NCI-H1092 treated with DMSO at 0.1 percent for 48 hours (cell line): ENCODE measurements at regions not wholly inside any gene's neighbourhood (a gene's known extent, or its start where the extent isn't known, plus 50 kb on each side); places are given as distances from the start of the nearest gene placed in this dataset.

Experiments used
- DNase-seq: peaks from one replicate; lab custom pipeline; 2025; lab: John Stamatoyannopoulos, UW

DNA sequence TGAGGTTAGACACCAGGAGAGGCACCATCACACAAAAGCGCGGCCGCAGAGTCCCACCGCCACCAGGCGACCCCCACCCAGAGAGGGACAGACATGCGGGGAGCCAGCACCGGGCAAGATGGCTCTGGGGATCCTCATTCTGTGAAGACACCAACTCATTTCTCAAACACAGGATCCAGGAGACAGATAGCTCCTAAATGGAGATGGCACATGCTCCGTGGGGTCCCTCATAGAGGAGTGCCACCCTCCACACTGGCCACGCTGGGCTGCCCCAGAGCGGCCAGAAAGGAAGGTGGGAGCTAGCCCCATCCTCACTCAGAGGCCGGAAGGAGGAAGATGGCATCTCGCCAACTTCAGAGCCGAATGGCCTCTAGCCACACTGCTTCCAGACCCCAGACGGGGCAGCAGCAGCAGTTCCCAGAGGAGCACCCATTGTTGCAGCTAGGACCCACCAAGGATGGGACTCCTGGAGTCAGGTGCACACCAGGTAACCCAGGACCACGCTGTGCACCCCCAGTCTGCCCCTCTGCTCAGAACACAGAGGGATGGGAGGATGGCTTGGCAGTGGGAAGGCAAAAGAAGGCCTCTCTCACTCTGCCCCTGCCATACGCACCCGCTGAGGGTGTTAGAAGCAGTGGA, 78.6 kb downstream of the ZIC5 start:
- no peak for DNase-seq

DNA sequence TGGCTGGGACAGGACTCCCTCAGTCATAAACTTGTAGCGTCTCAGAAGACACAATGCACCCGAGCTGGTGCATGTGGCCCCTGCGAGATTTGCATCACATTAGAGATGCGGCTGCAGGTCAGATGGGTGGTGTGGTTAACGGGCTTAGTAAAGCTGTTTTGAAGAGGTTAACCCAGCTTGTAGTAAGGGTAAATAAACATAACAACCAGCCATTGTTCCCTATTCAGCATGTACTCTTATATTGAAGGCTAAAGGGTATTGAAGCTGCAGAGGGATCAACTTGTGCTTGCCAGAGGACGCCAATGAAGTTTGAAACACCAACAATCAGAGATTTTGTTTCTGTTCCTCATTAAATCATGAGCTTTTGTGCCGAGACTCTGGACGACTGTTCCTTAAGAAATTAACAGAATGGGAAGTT, 79.4 kb downstream of the ZIC5 start:
- no peak for DNase-seq

DNA sequence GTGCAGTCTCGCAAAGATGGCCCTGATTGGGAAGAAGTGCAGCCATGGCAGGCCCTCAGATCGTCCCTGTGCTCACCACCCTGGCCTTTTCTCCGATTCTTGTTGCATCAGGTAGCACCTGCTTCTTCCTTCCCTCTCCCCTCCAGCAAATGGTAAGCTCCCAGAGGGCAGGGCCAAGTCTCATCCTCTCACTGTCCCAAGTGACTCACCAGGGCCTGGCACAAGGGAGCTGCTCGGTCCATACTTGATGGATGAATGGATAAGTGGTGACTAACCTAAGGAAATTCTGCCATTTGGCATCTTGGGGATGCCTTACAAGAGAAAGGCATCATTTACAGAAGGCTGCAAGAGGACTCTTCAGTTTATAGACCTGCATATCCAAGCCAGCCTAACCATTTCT, 84.9 kb downstream of the ZIC5 start:
- DNase-seq: no peak

DNA sequence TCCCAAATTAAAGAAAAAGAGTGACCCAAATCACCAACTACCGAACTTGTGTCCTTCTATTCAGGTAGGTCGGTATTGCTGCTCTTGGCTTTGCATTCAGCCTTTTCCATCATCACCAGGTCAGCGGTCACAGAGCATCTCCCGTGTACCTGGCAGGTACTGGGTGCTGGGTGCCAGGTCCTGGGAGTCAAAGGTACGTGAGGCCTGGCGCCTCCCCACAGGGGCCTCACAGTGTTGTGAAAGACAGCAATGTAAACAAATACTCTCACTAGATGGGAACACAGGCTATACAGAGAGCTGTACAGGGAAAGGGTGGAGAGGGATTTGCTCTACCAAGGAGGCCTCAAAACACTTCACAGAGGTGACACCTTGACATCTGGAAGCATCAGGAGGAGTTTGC, 86.7 kb downstream of the ZIC5 start:
- DNase-seq: no peak

DNA sequence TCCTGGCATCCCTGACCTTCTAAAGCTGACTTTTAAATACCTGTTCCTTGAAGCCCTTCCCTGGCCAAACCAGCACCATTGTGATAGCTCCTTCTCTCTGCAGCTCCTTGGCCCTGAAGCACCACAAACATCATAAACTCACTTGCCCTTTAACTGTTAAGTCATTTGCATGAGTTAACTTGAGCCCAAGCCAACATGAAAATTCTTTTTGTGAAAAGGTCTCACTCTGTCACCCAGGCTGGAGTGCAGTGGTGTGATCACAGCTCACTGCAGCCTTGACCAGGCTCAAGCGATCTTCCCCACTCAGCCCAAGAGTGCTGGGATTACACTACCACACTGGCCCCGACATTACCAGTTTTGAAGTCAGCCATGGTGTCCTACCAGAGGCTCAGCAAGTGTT, 87.8 kb downstream of the ZIC5 start:
- no peak for DNase-seq

DNA sequence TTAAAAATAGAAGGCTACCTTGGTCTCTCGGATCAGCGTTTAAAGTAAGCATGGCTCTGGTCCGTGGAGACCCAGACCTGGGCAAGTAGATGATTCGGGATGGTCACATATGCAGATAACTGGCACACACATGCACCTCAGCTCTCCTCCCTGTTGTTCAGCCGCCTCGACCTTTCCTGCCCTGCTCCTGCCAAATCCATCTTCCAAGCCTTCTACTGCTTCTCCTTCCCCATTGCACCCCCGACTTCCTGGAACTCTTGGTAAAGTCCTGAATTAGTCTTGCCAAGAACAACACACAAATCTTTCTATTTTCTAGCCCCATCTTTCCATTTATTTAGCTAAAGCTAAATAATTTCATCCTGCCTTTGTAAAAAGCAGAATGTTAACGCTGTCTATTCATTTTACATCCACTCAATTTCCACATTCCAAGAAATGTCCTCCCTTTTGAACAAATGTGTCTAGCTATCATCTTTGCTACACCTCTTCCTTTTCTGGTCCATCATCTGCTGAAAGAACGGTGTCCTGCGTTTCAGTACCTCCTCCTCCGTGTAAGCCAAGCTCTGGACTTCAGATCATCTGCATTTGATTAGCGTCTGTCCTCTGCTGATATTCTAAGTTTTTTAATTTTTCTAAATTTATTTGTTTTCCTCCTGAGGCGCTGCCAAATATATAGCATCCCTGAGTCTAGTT, 92.5 kb downstream of the ZIC5 start:
- DNase-seq: no peak

DNA sequence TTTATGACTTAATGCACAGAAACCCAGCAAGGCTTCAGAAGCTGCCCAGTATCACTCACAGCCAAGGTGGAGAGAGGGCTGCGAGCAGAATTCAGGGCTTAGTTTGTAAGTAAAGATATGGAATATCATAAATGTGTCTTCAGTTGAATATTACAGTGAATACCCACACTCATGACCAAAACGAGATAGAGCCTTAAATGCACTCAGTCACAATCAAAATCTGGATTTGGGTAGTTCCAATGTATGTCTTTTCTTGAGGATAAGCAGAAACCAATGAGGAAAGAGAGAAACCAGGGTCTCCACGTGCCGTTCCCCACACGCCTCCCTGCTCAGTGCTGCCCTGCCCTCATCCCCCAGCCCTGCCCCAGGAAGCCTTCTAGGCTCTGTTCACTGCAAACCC, 94.9 kb downstream of the ZIC5 start:
- peak; percentile 16 for DNase-seq

DNA sequence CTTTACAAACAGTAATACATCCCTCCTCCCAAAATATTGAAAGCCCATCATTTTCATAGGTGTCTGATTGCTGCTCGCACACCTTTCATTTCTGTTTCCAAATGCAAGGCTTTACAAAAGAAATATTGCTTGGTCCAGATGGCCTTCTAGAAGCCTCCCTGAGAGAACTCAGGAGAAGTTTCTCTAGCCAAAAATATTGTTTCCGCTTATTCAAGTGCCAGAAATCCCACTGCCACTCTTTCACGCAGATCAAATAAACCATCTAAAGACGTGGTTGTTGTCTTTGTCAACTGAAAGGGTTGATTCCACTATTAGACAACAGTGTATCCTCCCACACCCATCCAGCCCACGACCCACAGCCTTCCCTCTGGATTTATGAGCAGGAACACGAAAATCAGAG, 96.2 kb downstream of the ZIC5 start:
- DNase-seq: peak; percentile 70

DNA sequence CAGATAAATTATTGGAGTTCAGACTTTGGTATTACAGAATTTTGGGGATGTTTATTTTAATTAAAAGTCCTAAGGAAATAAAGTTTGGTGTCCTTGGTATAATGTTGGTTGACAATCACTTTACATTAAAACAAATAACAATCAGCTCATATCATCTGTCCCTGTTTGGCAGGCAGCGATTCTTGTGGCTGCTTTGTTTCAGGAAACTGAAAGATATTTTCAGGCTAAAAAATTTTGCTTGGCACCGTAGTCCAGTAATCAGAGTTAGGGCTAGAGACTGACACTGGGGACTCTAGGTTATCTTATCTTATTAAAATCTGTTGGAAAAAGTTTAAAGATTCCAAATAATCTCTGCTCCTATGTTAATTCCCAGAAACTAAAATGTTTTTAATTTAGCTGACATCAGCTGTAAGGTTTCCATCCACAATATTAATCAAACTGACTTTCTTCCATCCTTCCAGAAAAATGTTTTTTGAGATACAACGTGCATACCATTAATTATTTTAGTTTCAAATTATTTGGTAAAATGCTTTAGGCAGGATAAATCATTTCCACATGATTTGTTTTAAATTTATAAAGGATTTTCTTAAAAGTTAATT, 97.6 kb downstream of the ZIC5 start:
- DNase-seq: peak; percentile 48

DNA sequence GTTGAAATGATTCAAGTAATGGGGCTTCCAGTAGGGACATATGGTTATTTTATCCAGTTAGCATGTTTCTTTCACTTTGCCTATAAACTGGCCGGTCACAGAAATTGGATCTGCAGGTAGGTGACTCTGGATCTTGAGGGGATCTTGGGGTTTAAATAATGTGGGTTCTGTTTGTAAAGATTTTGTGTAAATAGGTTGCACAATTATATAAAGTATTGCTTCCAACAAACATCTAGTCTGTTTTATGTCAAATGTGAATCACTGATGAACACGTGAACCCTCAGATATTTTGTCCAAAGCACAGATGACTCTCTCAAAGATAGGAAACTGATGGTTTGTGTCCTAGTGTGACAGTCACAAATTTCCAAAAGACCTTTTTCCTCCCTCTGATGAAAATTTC, 98.4 kb downstream of the ZIC5 start:
- no peak for DNase-seq

DNA sequence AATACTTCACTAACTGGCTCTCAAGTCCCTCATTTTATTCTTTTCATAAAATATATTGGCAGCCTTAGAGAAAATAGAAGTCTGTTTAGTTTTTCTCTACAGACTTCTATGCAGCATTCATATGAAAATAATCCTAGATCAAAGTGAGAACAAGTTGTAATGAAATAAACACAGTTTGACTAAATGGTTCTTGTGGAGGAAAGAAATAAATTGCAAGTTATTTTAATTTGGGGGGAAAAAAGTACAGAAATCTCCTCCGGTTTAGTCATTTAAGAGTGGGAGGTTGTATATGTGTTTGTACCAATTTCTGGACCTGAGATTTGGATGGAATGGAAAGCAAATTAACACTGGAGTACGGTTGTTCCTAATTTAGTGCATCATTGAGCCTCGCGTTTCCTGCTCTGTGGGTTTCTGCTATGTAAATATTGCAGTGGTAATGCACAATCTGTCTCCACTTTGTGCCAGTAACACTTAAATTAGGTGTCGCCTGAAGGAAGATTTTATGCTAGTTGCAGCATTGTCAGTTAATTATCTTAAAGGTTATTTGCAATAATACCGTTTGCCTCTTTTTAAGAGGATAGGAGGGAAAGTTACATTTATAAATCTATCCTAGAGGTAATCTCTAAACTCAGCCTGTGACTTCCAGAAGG, 100.2 kb downstream of the ZIC5 start:
- DNase-seq: peak; percentile 92

DNA sequence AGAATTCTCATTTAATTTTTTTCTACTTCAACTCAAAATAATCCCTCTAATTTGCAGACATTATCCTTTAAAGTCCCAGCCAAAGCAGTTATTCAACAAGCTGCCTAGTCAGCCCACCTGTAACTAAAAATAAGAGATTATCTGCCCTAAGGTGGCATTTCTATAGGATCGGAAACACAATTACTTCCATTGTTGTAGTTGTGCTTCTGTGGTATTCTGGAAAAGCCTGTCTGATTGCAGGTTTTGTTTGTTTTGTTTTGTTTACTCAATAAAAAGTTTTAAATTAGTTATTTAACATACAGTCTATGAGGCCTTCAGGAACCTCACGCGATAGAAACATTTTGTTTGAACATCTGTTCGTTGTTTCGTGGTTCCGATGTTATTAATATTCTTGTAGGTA, 101.0 kb downstream of the ZIC5 start:
- DNase-seq: peak; percentile 90

DNA sequence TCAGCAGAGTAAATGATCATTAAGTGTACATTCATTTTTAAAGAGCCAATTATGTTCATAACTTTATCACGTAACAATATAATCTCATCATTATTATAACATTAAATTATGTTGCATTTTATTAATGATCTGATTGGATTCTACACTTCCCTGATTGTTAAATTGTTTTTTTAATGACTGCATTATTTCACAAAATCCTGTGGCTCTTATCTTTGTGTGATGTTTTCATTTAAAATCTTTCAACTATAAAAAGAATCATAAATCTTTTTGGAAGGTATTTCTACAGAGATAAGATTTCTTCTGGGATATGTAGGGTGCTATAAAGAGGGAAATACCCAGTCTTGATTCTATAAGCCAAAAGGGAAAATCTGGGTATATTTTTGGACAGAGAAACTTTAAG, 101.7 kb downstream of the ZIC5 start:
- no peak for DNase-seq

DNA sequence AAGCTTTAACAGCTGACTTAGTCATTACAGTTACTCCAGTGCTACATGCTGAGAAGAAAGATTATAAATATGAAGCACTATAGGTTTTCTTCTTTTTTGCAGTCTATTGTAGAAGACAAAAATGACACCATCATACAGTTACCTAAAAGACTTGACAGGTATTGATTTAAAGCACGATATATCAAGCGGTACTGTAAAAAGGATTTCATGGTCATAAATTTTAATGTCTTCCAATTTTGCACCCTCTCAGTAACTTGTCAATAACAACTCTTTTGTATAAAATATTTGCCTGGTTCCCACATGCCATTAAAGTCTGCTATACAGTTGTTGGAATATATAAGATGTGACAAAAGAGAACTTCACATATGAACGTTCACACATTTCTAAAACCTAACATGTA, 102.8 kb downstream of the ZIC5 start:
- DNase-seq: no peak

DNA sequence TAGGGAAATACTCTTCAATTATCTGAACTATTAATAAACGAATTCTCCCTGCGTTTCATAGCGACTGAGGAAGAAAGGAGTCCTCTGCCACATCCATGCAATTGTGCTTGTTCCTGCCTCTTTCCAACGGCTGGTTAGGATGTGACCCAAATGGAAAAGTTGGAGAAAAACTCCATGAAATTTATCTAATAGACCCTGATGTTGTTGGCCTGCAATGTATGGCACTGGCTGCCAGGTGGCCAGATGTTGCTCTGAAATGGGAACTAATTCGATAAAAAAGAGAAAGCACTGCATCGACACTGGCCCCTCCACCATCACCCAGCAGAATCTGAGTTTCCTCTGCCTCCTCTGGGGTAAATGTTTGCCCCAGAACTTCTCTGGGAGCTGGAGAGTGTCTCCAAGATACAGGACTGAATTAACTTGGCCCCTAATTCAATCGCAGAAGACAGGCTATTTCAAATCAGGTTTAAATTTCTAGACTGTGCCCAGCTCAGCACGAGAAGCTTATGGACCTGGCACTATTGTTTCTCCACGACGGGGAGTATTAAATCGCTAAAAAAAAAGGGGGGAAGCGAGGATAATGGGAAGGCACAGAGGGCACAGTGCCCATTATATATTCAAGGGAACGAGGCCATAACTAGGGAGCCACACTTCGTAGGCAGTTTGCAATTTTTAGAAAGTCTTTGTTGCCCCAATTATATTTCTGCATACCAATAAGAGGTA, 103.9 kb downstream of the ZIC5 start:
- no peak for DNase-seq

DNA sequence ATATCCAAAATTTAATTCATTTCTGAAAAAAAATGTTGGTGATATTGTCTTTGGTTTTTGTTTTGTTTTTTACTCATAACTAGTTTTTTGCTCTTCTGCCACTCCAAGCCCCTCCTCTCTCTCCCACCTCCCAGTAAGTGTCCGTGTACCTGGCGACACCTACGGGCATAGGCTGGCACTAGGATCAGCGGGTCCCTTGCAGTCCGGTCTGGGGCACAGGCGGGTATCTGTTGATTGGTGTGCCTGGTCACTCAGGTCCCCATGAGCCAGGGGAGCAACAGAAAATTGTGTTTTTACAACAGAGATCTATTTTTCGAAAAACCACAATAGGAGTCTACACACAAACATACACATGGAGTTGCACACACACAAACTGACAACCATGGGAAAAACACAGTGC, 104.8 kb downstream of the ZIC5 start:
- no peak for DNase-seq

DNA sequence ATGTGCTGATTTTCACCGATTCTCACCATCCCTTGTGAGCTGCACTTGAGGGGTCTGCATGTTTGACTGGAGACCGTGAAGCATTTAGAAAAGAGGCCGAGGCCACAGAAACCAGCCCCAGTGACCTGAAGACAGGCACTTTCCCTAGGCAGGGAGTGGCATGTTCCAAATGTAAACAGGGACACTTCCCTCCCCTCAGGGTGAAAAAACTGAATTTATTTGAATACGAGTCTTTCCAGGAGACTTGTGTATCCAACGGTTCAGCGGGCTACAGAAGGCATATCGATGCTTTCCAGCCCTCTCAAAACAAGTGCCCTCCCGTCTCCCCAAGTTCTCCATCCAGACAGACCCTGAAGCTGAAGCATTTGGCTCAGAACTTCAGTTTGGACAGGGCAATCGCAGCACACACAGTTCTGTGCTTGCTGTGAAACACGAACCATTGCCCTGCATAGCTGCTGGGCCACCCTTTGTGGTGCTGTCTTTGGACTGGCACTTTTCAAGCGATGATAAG, 106.1 kb downstream of the ZIC5 start:
- DNase-seq: no peak

DNA sequence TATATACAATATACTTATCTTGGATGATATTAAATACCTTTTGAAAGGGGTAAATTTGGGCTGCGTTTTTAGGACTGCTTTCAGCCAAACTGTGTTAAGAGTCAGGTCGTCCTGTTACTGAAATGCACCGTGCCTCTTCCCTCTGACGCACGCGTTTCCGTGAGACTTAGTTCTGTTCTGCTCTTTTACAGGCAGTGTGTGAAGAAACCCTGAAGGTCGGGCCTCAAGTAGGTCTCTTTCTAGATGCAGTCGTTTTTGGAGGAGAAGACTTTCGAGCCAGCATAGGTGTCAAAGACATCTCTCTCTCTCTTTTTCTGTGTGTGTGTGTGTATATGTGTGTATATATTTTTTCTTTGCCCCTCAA, 107.0 kb downstream of the ZIC5 start:
- DNase-seq: no peak

DNA sequence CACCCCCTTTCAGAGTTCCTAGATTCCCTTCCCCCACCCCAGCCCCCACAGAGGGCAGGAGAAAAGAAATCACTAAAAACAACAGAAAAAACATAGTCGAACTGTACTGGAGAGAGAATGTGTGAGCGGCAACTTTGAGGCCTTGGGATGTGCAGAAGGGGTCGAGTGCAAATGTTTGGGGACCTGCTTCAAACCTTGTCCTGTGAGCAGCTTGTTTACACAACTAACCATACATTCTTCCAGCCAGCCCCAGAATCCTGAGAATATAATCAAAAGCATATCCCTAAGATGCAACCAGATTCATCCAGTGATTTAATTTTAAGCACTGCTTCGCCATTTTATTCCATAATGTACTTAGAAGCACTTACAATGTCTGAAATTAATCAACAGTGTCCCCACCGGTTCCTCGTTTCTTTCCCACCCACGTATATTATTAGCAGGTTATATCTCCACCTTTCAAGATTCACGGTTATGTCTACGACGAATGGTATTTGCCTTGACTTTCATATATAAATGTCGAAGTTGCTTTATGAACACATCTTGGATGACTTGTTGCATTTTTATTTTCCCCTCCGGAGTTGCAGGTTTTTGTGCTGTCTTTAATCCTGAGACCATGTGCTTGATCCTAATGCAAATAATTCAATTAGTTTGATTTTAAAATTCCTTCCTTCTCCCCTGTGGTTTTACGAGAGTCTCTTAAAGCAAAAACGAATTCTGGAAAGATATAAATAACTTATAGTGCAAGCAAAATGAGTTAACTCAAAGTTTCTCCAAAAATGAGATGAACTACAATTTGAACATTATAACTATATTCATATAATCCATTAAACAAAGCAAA, 107.6 kb downstream of the ZIC5 start:
- DNase-seq: no peak

DNA sequence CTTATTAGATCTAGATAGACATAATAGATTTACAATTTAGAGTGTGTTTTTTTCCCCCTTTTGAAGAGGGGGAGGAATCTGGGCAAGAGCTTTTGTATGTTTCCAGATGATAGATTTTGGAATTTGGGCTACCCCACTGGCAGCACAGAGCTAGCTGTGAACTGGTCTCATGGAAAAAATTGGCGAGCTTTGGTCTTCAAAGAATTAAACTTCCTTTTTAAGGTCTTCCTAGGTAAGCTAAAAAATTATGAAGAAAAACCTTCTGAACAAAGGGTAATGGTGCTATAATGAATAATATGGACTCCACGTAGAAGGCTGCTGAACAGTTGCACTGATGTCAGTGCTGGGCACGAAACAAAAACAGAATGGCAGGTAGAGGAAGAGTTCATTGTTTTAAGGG, 109.3 kb downstream of the ZIC5 start:
- no peak for DNase-seq

DNA sequence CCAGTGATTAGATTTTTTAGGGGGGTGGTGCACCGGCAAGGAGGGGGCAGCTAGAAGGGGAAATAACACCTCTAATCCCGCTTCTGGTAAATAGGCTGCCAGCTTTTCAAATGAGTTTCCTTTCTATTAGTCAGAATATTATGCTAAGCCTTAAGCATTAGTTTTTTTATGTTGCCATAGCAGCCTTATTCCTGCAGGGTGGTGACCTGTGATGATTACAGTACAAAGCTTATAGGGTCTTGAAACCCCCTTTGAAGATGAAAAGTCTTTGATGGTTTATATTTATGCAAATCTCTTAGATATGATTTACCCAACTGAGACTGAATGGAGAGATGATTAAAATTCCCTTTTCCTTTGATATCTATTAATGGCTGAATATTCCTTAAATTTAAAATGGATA, 109.8 kb downstream of the ZIC5 start:
- DNase-seq: no peak

DNA sequence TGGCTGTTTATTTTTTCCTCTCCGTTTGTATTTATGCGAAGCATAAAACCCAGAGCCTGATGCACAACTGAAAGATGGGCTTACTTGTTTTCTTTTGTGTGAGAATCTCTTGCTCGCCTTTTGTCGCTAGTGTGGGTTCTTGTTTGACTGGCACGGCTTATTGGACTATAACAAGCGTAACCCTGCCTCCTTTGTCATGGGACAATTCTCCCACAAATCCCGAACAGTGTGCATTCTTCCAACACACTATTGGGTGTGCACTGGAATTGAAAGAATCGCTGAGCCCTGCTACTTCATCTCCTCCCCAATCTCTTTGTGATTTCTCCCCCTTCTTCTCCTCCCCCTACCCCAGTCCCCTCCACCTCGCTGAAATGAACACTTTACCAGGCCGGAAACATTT, 110.8 kb downstream of the ZIC5 start:
- no peak for DNase-seq
